Lung (tissue), 11 donors: ENCODE measurements at regions not wholly inside any gene's neighbourhood (a gene's known extent, or its start where the extent isn't known, plus 50 kb on each side); places are given as distances from the start of the nearest gene placed in this dataset.

Source experiments
- ATAC-seq: fragments of 200-7000 bp; cut with Tn5 transposase; one replicate; pipeline ENCODE4 v1.9.1; 2020; ENCODE audit warnings: moderate number of reproducible peaks; ENCODE audit not compliant: insufficient read depth, low FRiP score
- DNase-seq, 3 donors: peaks; one replicate each; pipeline ENCODE4 v3.0.0-alpha.2; 2013 to 2017
- H3K27ac ChIP-seq, 2 donors: one replicate each; pipeline ENCODE4 v1.5.1; 2013; ENCODE audit warnings: mild to moderate bottlenecking in 2 of 2, moderate library complexity in 2 of 2, control low read depth in 1 of 2, inconsistent platforms in 1 of 2, low read depth in 1 of 2, low read length in 1 of 2
- H3K27me3 ChIP-seq, 3 donors: one replicate each; pipeline ENCODE4 v1.5.1; 2013; ENCODE audit warnings: low read length in 2 of 3; ENCODE audit not compliant: control insufficient read depth in 3 of 3, insufficient read depth in 3 of 3
- H3K36me3 ChIP-seq, 4 donors: one replicate each; pipeline ENCODE4 v1.5.1; 2013; ENCODE audit warnings: low read length in 4 of 4, mild to moderate bottlenecking in 1 of 4, moderate library complexity in 1 of 4; ENCODE audit not compliant: control insufficient read depth in 4 of 4, insufficient read depth in 4 of 4
- H3K4me1 ChIP-seq, 5 donors: one replicate each; pipeline ENCODE4 v1.5.1; 2013; ENCODE audit warnings: low read length in 5 of 5, mild to moderate bottlenecking in 2 of 5, moderate library complexity in 1 of 5; ENCODE audit not compliant: control insufficient read depth in 5 of 5, insufficient read depth in 5 of 5
- H3K4me3 ChIP-seq: one replicate; pipeline ENCODE4 v1.5.1; 2013; ENCODE audit warnings: mild to moderate bottlenecking, control low read depth, moderate library complexity
- H3K9ac ChIP-seq, 2 donors: one replicate each; pipeline ENCODE4 v1.5.1; 2013; ENCODE audit warnings: low read length in 2 of 2, control low read depth in 1 of 2; ENCODE audit not compliant: insufficient read depth in 1 of 2
- H3K9me3 ChIP-seq, 4 donors: one replicate each; pipeline ENCODE4 v1.5.1; 2013; ENCODE audit warnings: low read length in 3 of 4, mild to moderate bottlenecking in 1 of 4, moderate library complexity in 1 of 4; ENCODE audit not compliant: control insufficient read depth in 4 of 4, insufficient read depth in 3 of 4
- CTCF ChIP-seq: IDR thresholded peaks from 2 replicates; pipeline ENCODE4 v1.5.1; 2012; ENCODE audit warnings: mild to moderate bottlenecking; ENCODE audit errors: control extremely low read depth, extremely low read depth
- WGBS, 2 donors: extraction: QIAGEN DNeasy Blood & Tissue Kit; methylation state at CpG; one replicate each; pipeline ENCODE4 v1.1.7; 2013; 5-methylcytosine and 5-hydroxymethylcytosine counted together
- donor health status: control.
- donor health status: control.
- donor health status: Bipolar disorder and iron deficiency.
- donor health status: healthy.
- donor health status: DM: yes; HTN: yes; CAD: no.

- Histone ChIP-seq H3K27me3 (peaks cover 0 to 3% (median 0%) of the 10 kb centered on the region in 3 donors), H3K9me3 (no peaks in the 10 kb centered on the region), H3K27ac (no peak overlapping the region), H3K4me3 (no peak overlapping the region), H3K9ac (no peak overlapping the region), H3K36me3 (no peaks in the 10 kb centered on the region), H3K4me1 (peaks cover 0 to 29% (median 5%) of the 10 kb centered on the region in 5 donors)
- peak in 1 of 3 donors; percentile 1 for DNase-seq
- no peak for TF ChIP-seq CTCF
- WGBS, 2 donors: 91 to 94% methylated on average over 6 of the region's 6 CpGs
- ATAC-seq: no peak
Measured at GRCh38 chr16:86080982-86081381, 182.0 kb downstream of the IRF8 start.

- Histone ChIP-seq H3K9ac (no peak overlapping the region), H3K36me3 (no peaks in the 10 kb centered on the region), H3K4me3 (no peak overlapping the region), H3K27ac (no peak overlapping the region), H3K9me3 (no peaks in the 10 kb centered on the region), H3K4me1 (peaks cover 0 to 41% (median 5%) of the 10 kb centered on the region in 5 donors), H3K27me3 (peaks cover 0 to 3% (median 0%) of the 10 kb centered on the region in 3 donors)
- 43 to 49% methylated on average over 10 of the region's 10 CpGs for WGBS, 2 donors
- ATAC-seq (no peak), DNase-seq (peak; percentile 64 to 69 (median 66))
- TF ChIP-seq CTCF: no peak
Measured at GRCh38 chr16:86082418-86083030, 183.6 kb downstream of the IRF8 start.

GRCh38 chr16:86083382-86084002, 184.5 kb downstream of the IRF8 start:
- no peak for DNase-seq
- Histone ChIP-seq H3K36me3 (no peaks in the 10 kb centered on the region), H3K27me3 (peaks cover 0 to 3% (median 0%) of the 10 kb centered on the region in 3 donors), H3K4me1 (peaks cover 0 to 44% (median 5%) of the 10 kb centered on the region in 5 donors), H3K9me3 (no peaks in the 10 kb centered on the region), H3K27ac (no peak overlapping the region), H3K9ac (no peak overlapping the region), H3K4me3 (no peak overlapping the region)
- WGBS, 2 donors: 81 to 82% methylated on average over 8 of the region's 8 CpGs
- no peak for ATAC-seq
- no peak for TF ChIP-seq CTCF
